SK-N-SH (cell line): ENCODE measurements at regions not wholly inside any gene's neighbourhood (a gene's known extent, or its start where the extent isn't known, plus 50 kb on each side); places are given as distances from the start of the nearest gene placed in this dataset.

Experiments
- CTCF ChIA-PET: fragments of 300-600, 350-600 bp; formaldehyde crosslinking; extraction: SDS; loops from one replicate; lab custom pipeline; 2021; lab: Yijun Ruan, JAX
- POLR2A ChIA-PET: fragments of 350-600 bp; sonication (Branson Sonifier 250); formaldehyde crosslinking; extraction: SDS; loops from one replicate; lab custom pipeline; 2020; ENCODE audit warnings: antibody characterized with exemption, inconsistent platforms; lab: Yijun Ruan, JAX
- DNase-seq: peaks from one replicate; pipeline ENCODE4 v3.0.0; 2012
- H2AFZ ChIP-seq: fragments of 200-600 bp; sonication (generic); 2 replicates; pipeline ENCODE4 v1.8.1; 2016; ENCODE audit warnings: antibody characterized with exemption, mild to moderate bottlenecking, low read depth
- H3F3A ChIP-seq: fragments of 200-600 bp; sonication (generic); replicated peaks from 2 replicates; pipeline ENCODE3; 2016; ENCODE audit warnings: antibody characterized with exemption, mild to moderate bottlenecking; ENCODE audit not compliant: insufficient read depth
- H3K27ac ChIP-seq, 2 experiments: fragments of 200-500 bp in 1 of 2; fragments of 200-600 bp in 1 of 2; sonication (Bioruptor generic) in 1 of 2; sonication (generic), shearing (Covaris generic) in 1 of 2; 2 replicates each; pipeline versions ENCODE4 v1.5.1 to v1.6.1; 2014 to 2016; ENCODE audit warnings: low read depth in 2 of 2, inconsistent platforms in 1 of 2, low read length in 1 of 2, mild to moderate bottlenecking in 1 of 2, mixed read lengths in 1 of 2
- H3K27me3 ChIP-seq: fragments of 200-600 bp; sonication (generic), shearing (Covaris generic); 2 replicates; pipeline ENCODE4 v1.6.1; 2016; ENCODE audit warnings: mixed run types; ENCODE audit not compliant: insufficient read depth
- H3K36me3 ChIP-seq, 2 experiments: fragments of 200-500 bp in 1 of 2; fragments of 200-600 bp in 1 of 2; sonication (Bioruptor generic) in 1 of 2; sonication (generic) in 1 of 2; replicated peaks in 1 of 2; 2 replicates each; pipeline versions ENCODE3 to v1.5.1; 2014 to 2016; ENCODE audit warnings: low read length in 1 of 2, mild to moderate bottlenecking in 1 of 2; ENCODE audit not compliant: insufficient read depth in 2 of 2, control insufficient read depth in 1 of 2
- H3K4me1 ChIP-seq, 2 experiments: fragments of 200-500 bp in 1 of 2; fragments of 200-600 bp in 1 of 2; sonication (Bioruptor generic) in 1 of 2; sonication (generic), shearing (Covaris generic) in 1 of 2; 2 replicates each; pipeline versions ENCODE4 v1.5.1 to v1.6.1; 2014 to 2016; ENCODE audit warnings: low read depth in 1 of 2, low read length in 1 of 2, mixed run types in 1 of 2; ENCODE audit not compliant: insufficient read depth in 2 of 2, control insufficient read depth in 1 of 2
- H3K4me2 ChIP-seq: fragments of 200-600 bp; sonication (generic), shearing (Covaris generic); 2 replicates; pipeline ENCODE4 v1.6.1; 2017; ENCODE audit warnings: mixed run types
- H3K4me3 ChIP-seq, 2 experiments: fragments of 200-500 bp in 1 of 2; fragments of 200-600 bp in 1 of 2; sonication (Bioruptor generic) in 1 of 2; sonication (generic), shearing (Covaris generic) in 1 of 2; 2 replicates each; pipeline versions ENCODE4 v1.5.1 to v1.8.1; 2014 to 2016; ENCODE audit warnings: low read depth in 2 of 2, inconsistent platforms in 1 of 2, low read length in 1 of 2, mild to moderate bottlenecking in 1 of 2, mixed read lengths in 1 of 2, moderate library complexity in 1 of 2
- H3K79me2 ChIP-seq: fragments of 200-600 bp; sonication (generic); 2 replicates; pipeline ENCODE4 v1.8.1; 2017; ENCODE audit warnings: mild to moderate bottlenecking; ENCODE audit not compliant: insufficient read depth
- H3K9ac ChIP-seq: fragments of 200-600 bp; sonication (generic); 2 replicates; pipeline ENCODE4 v1.6.1; 2017; ENCODE audit warnings: mixed run types
- H3K9me2 ChIP-seq: fragments of 200-600 bp; sonication (generic); 2 replicates; pipeline ENCODE4 v1.6.1; 2017; ENCODE audit warnings: mixed run types
- H3K9me3 ChIP-seq: fragments of 200-600 bp; sonication (generic); 2 replicates; pipeline ENCODE4 v1.6.1; 2017; ENCODE audit warnings: mixed run types, mild to moderate bottlenecking, moderate library complexity
- H4K20me1 ChIP-seq: fragments of 200-600 bp; sonication (generic); 2 replicates; pipeline ENCODE4 v1.6.1; 2017; ENCODE audit warnings: mild to moderate bottlenecking, mixed run types; ENCODE audit not compliant: insufficient read depth
- ELF1 ChIP-seq: IDR thresholded peaks from 2 replicates; pipeline ENCODE4 v1.4.0; 2012
- EP300 ChIP-seq, 2 experiments: IDR thresholded peaks; 2 replicates each; pipeline versions ENCODE4 v1.4.0 to v1.6.1; 2012; ENCODE audit warnings: borderline replicate concordance in 1 of 2, low read depth in 1 of 2, low read length in 1 of 2
- FOSL2 ChIP-seq: IDR thresholded peaks from 2 replicates; pipeline ENCODE4 v1.4.0; 2012; ENCODE audit warnings: low read depth, mild to moderate bottlenecking, moderate library complexity, borderline replicate concordance
- FOXJ3 ChIP-seq: sonication (generic); formaldehyde crosslinking; IDR thresholded peaks from 2 replicates; pipeline ENCODE4 v1.5.1; 2020; ENCODE audit warnings: mild to moderate bottlenecking, missing genetic modification reagents
- FOXM1 ChIP-seq: IDR thresholded peaks from 2 replicates; pipeline ENCODE4 v1.4.0; 2012; ENCODE audit warnings: low read depth, mild to moderate bottlenecking
- GABPA ChIP-seq: IDR thresholded peaks from 2 replicates; pipeline ENCODE4 v1.4.0; 2012; ENCODE audit warnings: low read depth, mild to moderate bottlenecking
- JUND ChIP-seq: IDR thresholded peaks from 2 replicates; pipeline ENCODE4 v1.4.0; 2012
- NRF1 ChIP-seq: IDR thresholded peaks from 2 replicates; pipeline ENCODE4 v1.6.1; 2012; ENCODE audit warnings: low read depth, mild to moderate bottlenecking, low read length
- POLR2AphosphoS5 ChIP-seq: IDR thresholded peaks from 2 replicates; pipeline ENCODE4 v1.6.1; 2012; ENCODE audit warnings: low read depth, low read length
- RAD21 ChIP-seq: IDR thresholded peaks from 2 replicates; pipeline ENCODE4 v1.6.1; 2012; ENCODE audit warnings: mild to moderate bottlenecking, low read length
- RFX5 ChIP-seq: IDR thresholded peaks from 2 replicates; pipeline ENCODE4 v1.6.1; 2012; ENCODE audit warnings: mild to moderate bottlenecking, improper control_type of control experiment, low read length
- SMC3 ChIP-seq: IDR thresholded peaks from 2 replicates; pipeline ENCODE4 v1.6.1; 2012; ENCODE audit warnings: low read depth, low read length, improper control_type of control experiment
- TAF1 ChIP-seq: IDR thresholded peaks from 2 replicates; pipeline ENCODE4 v1.6.1; 2012; ENCODE audit warnings: low read depth, mild to moderate bottlenecking, low read length, moderate library complexity, borderline replicate concordance
- TEAD4 ChIP-seq: IDR thresholded peaks from 2 replicates; pipeline ENCODE4 v1.4.0; 2012; ENCODE audit warnings: mild to moderate bottlenecking, borderline replicate concordance; ENCODE audit not compliant: insufficient read depth
- WGBS: methylation state at CpG from one replicate; pipeline ENCODE4 v1.1.6; 2017; ENCODE audit warnings: low lambda C conversion rate; 5-methylcytosine and 5-hydroxymethylcytosine counted together
- TF ChIP-seq, protein P1 (sequence below): IDR thresholded peaks from 2 replicates; pipeline ENCODE4 v1.4.0; 2012; ENCODE audit warnings: low read depth, borderline replicate concordance
- TF ChIP-seq, protein P2 (sequence below): fragments of 150-350 bp; IDR thresholded peaks from 2 replicates; pipeline ENCODE4 v1.6.1; 2016; ENCODE audit warnings: mild to moderate bottlenecking, low read depth, low read length
- TF ChIP-seq, protein P3 (sequence below): IDR thresholded peaks from 2 replicates; pipeline ENCODE4; 2012
- TF ChIP-seq, protein P4 (sequence below): IDR thresholded peaks from 2 replicates; pipeline ENCODE4 v1.4.0; 2012; ENCODE audit warnings: low read depth, borderline replicate concordance

DNA sequence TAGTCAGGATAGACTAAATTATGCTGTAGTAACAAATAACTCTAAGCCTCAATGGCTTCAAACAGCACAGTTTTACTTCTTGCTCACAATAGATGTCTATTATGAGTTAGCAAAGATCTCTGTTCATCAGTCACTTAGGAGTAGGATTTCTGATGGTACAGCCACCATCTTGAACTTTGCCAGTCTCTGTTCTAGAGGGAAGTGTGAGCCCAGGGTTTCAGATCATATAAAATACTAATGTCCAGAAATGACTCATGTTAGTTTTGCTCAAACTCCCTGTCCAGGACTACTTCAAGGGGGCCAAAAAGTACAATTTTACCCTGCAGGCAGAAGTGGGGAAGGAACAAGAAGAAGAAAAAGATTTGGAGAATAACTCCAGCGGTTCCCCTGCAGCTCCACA lies 77.1 kb upstream of the LSM6 start (continued):
- TF ChIP-seq, protein P1, sequence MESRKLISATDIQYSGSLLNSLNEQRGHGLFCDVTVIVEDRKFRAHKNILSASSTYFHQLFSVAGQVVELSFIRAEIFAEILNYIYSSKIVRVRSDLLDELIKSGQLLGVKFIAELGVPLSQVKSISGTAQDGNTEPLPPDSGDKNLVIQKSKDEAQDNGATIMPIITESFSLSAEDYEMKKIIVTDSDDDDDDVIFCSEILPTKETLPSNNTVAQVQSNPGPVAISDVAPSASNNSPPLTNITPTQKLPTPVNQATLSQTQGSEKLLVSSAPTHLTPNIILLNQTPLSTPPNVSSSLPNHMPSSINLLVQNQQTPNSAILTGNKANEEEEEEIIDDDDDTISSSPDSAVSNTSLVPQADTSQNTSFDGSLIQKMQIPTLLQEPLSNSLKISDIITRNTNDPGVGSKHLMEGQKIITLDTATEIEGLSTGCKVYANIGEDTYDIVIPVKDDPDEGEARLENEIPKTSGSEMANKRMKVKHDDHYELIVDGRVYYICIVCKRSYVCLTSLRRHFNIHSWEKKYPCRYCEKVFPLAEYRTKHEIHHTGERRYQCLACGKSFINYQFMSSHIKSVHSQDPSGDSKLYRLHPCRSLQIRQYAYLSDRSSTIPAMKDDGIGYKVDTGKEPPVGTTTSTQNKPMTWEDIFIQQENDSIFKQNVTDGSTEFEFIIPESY = no peak
- TF ChIP-seq RAD21 (no peak), RFX5 (no peak), POLR2AphosphoS5 (no peak), FOSL2 (no peak), GABPA (no peak), FOXM1 (no peak), TEAD4 (no peak)

DNA sequence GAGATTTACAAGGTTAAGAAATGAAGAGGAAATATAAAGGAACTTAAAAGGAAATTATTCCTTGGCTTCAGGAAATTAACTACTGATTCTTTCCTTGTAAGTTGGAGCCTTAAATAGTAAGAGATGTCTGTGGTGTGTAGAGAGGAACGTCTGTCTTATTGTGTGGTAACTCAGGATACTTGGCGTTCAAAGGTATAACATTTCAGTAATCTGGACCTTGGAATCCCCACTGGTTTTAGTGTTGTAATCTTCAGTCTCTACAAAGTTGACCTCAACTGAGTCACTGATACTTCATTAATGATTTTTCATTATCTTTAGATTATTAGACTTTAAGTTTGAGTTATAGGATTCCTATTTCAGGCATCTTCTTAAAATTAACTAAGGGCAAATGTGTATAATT lies 79.1 kb upstream of the LSM6 start:
- Histone ChIP-seq H3K9me2 (no peaks in the 10 kb centered on the region), H3K9ac (no peak overlapping the region), H3K27me3 (no peaks in the 10 kb centered on the region), H3K27ac (no peak overlapping the region), H3K9me3 (no peaks in the 10 kb centered on the region), H4K20me1 (no peaks in the 10 kb centered on the region), H3K36me3 (no peaks in the 10 kb centered on the region), H3K79me2 (no peaks in the 10 kb centered on the region), H3K4me3 (no peak overlapping the region), H3F3A (no peaks in the 10 kb centered on the region)
- ChIA-PET POLR2A (no interaction called here), CTCF (interaction anchor here (1.5 to 2.0 kb wide), 2 partner anchors 10 to 247 kb away, joined by 3 to 6 read pairs; no protein-coding TSS in a partner anchor)
- 80% methylated on average over 2 of the region's 2 CpGs for WGBS
- no peak for DNase-seq
- TF ChIP-seq, protein P2, sequence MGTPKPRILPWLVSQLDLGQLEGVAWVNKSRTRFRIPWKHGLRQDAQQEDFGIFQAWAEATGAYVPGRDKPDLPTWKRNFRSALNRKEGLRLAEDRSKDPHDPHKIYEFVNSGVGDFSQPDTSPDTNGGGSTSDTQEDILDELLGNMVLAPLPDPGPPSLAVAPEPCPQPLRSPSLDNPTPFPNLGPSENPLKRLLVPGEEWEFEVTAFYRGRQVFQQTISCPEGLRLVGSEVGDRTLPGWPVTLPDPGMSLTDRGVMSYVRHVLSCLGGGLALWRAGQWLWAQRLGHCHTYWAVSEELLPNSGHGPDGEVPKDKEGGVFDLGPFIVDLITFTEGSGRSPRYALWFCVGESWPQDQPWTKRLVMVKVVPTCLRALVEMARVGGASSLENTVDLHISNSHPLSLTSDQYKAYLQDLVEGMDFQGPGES = no peak
- TF ChIP-seq, all 33 proteins: peak for 0
- no peak overlapping the region for H3K4me2 ChIP-seq
- no peak overlapping the region for H2AFZ ChIP-seq
- no peaks in the 10 kb centered on the region for H3K4me1 ChIP-seq

DNA sequence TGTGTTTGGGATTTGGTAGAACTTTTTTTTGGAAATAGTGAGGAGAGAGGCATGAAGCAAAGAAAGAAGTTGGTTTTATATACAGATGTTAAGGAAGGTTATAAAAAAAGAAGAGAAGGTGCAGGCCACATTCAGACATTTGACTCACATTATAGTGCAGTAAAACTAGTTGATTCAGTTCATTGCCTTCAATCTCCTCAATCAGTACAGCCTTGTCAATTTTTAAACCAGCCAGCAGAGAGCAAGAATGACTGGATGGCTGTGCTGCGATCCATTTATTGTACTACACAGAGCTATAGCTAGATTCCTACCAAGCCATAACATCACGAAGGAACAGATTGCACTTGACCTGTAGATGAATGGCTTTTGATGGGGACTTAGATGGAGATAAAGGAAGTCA lies 79.7 kb upstream of the LSM6 start:
- CTCF ChIA-PET = interaction anchor here (0.7 to 2.0 kb wide), 21 partner anchors 8 to 833 kb away, joined by 3 to 11 read pairs (median 4); no protein-coding TSS in a partner anchor
- H3K79me2 ChIP-seq = no peaks in the 10 kb centered on the region
- no peak overlapping the region for H3K27ac ChIP-seq
- H3K36me3 ChIP-seq = no peaks in the 10 kb centered on the region
- H3K9me3 ChIP-seq = no peaks in the 10 kb centered on the region
- H3F3A ChIP-seq = no peaks in the 10 kb centered on the region
- H3K9me2 ChIP-seq = no peaks in the 10 kb centered on the region
- no peak overlapping the region for H3K4me2 ChIP-seq
- no peak overlapping the region for H3K4me3 ChIP-seq
- TF ChIP-seq TEAD4 = no peak
- TF ChIP-seq RFX5 = no peak
- TF ChIP-seq, protein P3, sequence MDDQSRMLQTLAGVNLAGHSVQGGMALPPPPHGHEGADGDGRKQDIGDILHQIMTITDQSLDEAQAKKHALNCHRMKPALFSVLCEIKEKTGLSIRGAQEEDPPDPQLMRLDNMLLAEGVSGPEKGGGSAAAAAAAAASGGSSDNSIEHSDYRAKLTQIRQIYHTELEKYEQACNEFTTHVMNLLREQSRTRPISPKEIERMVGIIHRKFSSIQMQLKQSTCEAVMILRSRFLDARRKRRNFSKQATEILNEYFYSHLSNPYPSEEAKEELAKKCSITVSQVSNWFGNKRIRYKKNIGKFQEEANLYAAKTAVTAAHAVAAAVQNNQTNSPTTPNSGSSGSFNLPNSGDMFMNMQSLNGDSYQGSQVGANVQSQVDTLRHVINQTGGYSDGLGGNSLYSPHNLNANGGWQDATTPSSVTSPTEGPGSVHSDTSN = no peak
- TF ChIP-seq POLR2AphosphoS5 = no peak
- TF ChIP-seq ELF1 = no peak
- TF ChIP-seq GABPA = no peak
- no peak for TF ChIP-seq TAF1
- TF ChIP-seq JUND = no peak
- no peak for TF ChIP-seq FOXJ3 (CRISPR knock-in tag)
- no peak for TF ChIP-seq EP300 (IDR thresholded peaks at IDR 0.05; ENCODE audit: borderline replicate concordance in 1 of 2, low read depth in 1 of 2, low read length in 1 of 2)
- no peak for TF ChIP-seq SMC3
- TF ChIP-seq, protein P4, sequence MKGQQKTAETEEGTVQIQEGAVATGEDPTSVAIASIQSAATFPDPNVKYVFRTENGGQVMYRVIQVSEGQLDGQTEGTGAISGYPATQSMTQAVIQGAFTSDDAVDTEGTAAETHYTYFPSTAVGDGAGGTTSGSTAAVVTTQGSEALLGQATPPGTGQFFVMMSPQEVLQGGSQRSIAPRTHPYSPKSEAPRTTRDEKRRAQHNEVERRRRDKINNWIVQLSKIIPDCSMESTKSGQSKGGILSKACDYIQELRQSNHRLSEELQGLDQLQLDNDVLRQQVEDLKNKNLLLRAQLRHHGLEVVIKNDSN = no peak
- no peak for TF ChIP-seq NRF1
- TF ChIP-seq, all 33 proteins: peak for 0
- 77% methylated on average over 2 of the region's 2 CpGs for WGBS
- Histone ChIP-seq H3K9ac (no peak overlapping the region), H2AFZ (no peak overlapping the region), H3K4me1 (no peaks in the 10 kb centered on the region), H3K27me3 (no peaks in the 10 kb centered on the region), H4K20me1 (no peaks in the 10 kb centered on the region)
- POLR2A ChIA-PET = no interaction called here
- DNase-seq = no peak
